ENCODE measurements at regions not wholly inside any gene's neighbourhood (a gene's known extent, or its start where the extent isn't known, plus 50 kb on each side); places are given as distances from the start of the nearest gene placed in this dataset.

- TF ChIP-seq CTCF (conservative IDR thresholded peaks at IDR 0.05) (no peak), ZFX (IDR thresholded peaks at IDR 0.05) (no peak)
Observed at GRCh38 chr3:150106740-150107428, 136.2 kb upstream of the PFN2 start.

Measured in C4-2B (cell line).